Central memory CD8-positive, alpha-beta T cell (primary cell): ENCODE measurements at regions not wholly inside any gene's neighbourhood (a gene's known extent, or its start where the extent isn't known, plus 50 kb on each side); places are given as distances from the start of the nearest gene placed in this dataset.

ENCODE experiments used
- ATAC-seq: fragments of 150-1000 bp; cut with Tn5 transposase; replicated peaks from 2 replicates; pipeline ENCODE4 v1.10.0; 2022; ENCODE audit warnings: mild to moderate bottlenecking, moderate FRiP score, moderate number of reproducible peaks; ENCODE audit not compliant: poor library complexity, severe bottlenecking; ENCODE audit errors: extremely low read depth
- DNase-seq, 2 donors: peaks; one replicate each; pipeline ENCODE4 v3.0.0; 2021; ENCODE audit warnings: low spot score in 2 of 2
- H3K27ac Mint-ChIP-seq: one replicate; pipeline ENCODE4 v1.8.0; 2022; ENCODE audit warnings: low read depth, mild to moderate bottlenecking, moderate library complexity, mixed read lengths
- H3K27me3 Mint-ChIP-seq: one replicate; pipeline ENCODE4 v1.8.0; 2022; ENCODE audit warnings: mixed read lengths
- H3K36me3 Mint-ChIP-seq: one replicate; pipeline ENCODE4 v1.8.0; 2022; ENCODE audit warnings: mild to moderate bottlenecking, moderate library complexity, mixed read lengths; ENCODE audit not compliant: insufficient read depth
- H3K4me1 Mint-ChIP-seq: one replicate; pipeline ENCODE4 v1.8.0; 2022; ENCODE audit warnings: mixed read lengths
- H3K4me3 Mint-ChIP-seq: one replicate; pipeline ENCODE4 v1.8.0; 2022; ENCODE audit warnings: mild to moderate bottlenecking, moderate library complexity, mixed read lengths
- H3K9me3 Mint-ChIP-seq: one replicate; pipeline ENCODE4 v1.8.0; 2022; ENCODE audit warnings: mixed read lengths

- Mint-ChIP-seq H3K9me3 (peaks cover 23% of the 10 kb centered on the region), H3K36me3 (no peaks in the 10 kb centered on the region), H3K4me3 (no peak overlapping the region), H3K27ac (no peak overlapping the region), H3K27me3 (no peaks in the 10 kb centered on the region), H3K4me1 (no peaks in the 10 kb centered on the region)
- no peak for DNase-seq
- no peak for ATAC-seq
Measured at GRCh38 chr14:87349921-87350320, 643.1 kb downstream of the GALC start.

DNA sequence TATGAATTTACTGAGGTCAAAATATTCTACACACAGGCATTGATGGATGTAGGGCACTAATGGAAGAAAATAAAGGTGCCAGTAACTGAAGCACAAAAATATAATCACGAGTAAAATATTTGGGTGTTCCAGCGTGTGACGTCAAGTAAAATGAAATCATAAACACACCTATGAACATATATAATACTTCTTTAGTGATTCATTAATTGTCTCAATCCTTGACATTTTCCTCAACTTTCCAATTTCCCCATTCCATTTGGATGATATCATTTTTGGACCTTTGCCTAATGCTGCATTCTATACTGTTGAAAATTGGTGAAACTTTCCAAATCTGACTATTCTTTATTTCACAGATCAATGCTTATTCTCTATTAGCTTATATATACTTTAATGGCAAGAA lies 649.3 kb downstream of the GALC start:
- DNase-seq (no peak), ATAC-seq (no peak)
- Mint-ChIP-seq H3K27me3 (no peaks in the 10 kb centered on the region), H3K4me1 (no peaks in the 10 kb centered on the region), H3K9me3 (peaks cover 17% of the 10 kb centered on the region), H3K27ac (no peak overlapping the region), H3K36me3 (no peaks in the 10 kb centered on the region), H3K4me3 (no peak overlapping the region)

DNA sequence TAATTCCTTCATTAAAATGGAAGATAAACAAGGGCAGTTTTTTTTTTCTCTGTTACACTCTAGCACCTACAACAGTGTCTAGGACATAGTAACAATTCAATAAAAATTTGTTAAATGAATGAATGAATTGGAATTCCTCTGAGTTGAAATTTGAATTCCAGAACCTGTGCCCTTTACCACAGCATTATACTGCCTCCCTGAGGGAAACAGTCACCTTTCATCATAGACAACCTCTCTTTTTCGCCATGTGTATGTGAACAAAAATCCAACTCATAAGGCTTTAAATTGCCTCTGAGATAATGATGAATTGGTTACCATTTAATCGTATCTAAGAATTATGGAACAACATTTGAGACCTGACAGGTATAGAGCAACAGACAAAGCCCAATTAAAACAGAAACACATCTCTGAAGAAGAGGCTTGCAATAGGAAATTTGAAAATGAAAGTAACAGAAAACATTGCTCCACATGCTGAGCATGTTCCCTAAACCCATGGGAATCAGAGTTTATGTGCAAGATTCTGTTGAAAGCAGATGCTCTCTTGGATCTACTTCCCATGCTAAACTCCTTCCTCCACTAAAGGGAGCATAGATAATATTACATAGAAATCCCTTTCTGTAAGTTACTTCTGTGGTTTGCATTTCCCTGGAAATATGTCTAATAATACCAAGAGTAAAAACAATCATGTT lies 657.8 kb downstream of the GALC start:
- no peak for ATAC-seq
- no peak for DNase-seq
- H3K36me3 Mint-ChIP-seq = no peaks in the 10 kb centered on the region
- no peak overlapping the region for H3K27ac Mint-ChIP-seq
- H3K9me3 Mint-ChIP-seq = peaks cover 20% of the 10 kb centered on the region
- no peak overlapping the region for H3K4me3 Mint-ChIP-seq
- H3K4me1 Mint-ChIP-seq = no peaks in the 10 kb centered on the region
- H3K27me3 Mint-ChIP-seq = no peaks in the 10 kb centered on the region

DNA sequence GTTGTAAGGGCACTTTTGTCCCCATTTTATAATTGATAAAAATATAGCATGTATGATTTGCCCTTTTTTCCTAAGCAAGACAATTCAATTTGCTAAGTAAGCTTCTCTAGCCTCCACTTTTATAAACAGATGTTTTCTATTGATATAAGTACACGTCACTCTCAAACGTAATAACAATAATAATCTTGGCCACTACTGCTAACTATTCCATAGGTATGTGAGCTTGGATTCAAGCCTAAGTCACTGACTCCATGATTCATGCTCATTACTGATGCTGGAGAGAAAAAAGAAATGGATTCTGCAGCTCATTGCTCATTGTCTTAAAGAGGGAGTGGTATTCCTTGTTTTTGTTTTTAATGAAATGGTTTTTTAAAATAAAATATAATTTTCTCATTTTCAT lies 661.0 kb downstream of the GALC start:
- Mint-ChIP-seq H3K4me3 (no peak overlapping the region), H3K9me3 (peaks cover 20% of the 10 kb centered on the region), H3K27me3 (no peaks in the 10 kb centered on the region), H3K4me1 (no peaks in the 10 kb centered on the region), H3K27ac (no peak overlapping the region), H3K36me3 (no peaks in the 10 kb centered on the region)
- DNase-seq (no peak), ATAC-seq (no peak)

GRCh38 chr14:87325741-87326140 lies 667.2 kb downstream of the GALC start:
- DNase-seq (no peak), ATAC-seq (no peak)
- no peaks in the 10 kb centered on the region for H3K4me1 Mint-ChIP-seq
- H3K27ac Mint-ChIP-seq = no peak overlapping the region
- H3K27me3 Mint-ChIP-seq = no peaks in the 10 kb centered on the region
- no peak overlapping the region for H3K4me3 Mint-ChIP-seq
- peaks cover 9% of the 10 kb centered on the region for H3K9me3 Mint-ChIP-seq
- no peaks in the 10 kb centered on the region for H3K36me3 Mint-ChIP-seq

DNA sequence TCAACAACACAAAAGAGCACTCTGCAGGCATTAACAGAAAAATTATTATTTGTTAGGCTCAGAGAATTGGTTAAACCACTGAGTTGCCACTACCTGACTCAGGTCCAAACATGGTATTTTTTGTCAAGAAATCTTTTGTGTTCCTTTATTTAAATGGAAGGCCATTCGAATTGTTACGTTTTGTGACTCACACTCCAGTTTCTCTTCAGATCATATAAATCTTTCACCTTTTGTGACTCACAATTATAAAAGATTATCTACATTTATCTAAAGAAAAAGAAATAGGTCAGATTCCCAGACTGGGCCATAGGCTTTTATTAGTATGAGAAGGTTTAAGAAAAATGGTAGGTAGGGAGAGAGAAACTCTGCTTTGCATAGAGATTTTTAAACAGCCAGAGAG lies 669.8 kb downstream of the GALC start:
- H3K36me3 Mint-ChIP-seq = no peaks in the 10 kb centered on the region
- no peak for DNase-seq
- H3K9me3 Mint-ChIP-seq = peaks cover 9% of the 10 kb centered on the region
- no peak overlapping the region for H3K27ac Mint-ChIP-seq
- no peaks in the 10 kb centered on the region for H3K27me3 Mint-ChIP-seq
- no peak for ATAC-seq
- H3K4me1 Mint-ChIP-seq = no peaks in the 10 kb centered on the region
- no peak overlapping the region for H3K4me3 Mint-ChIP-seq

DNA sequence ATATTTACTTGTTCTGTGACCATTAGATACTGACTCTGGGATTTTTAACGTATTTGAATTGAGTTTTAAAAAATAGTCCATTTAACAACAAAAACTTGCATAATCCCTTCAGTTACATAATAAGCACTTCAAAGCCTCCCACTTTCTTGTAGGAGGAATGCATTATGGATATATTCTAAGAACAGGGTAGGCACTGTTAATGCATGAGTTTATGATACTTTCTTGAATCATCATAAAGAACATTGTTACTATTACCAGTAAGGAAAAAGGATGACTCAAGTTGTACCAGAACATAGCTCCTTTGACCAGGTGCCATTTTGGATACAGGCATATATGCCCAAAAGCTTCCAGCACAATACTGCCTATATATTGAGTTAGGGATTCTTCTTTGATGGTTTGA lies 671.4 kb downstream of the GALC start:
- peaks cover 15% of the 10 kb centered on the region for H3K9me3 Mint-ChIP-seq
- no peaks in the 10 kb centered on the region for H3K4me1 Mint-ChIP-seq
- ATAC-seq = no peak
- no peak for DNase-seq
- no peaks in the 10 kb centered on the region for H3K36me3 Mint-ChIP-seq
- H3K4me3 Mint-ChIP-seq = no peak overlapping the region
- no peak overlapping the region for H3K27ac Mint-ChIP-seq
- no peaks in the 10 kb centered on the region for H3K27me3 Mint-ChIP-seq

DNA sequence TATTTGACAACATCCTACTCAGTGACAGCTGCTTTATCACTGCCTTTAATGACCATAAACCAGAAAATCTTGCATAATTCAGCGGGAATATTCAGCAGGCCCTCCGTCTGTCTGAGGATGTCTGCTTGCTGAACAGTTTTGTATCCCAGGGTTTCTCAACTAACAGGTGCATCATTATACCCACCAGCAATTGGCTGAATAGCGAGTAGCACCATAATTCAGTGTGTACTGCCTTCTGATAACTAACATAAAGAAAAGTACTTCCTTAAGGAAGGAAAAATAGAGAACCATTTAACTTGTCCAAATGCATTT lies 680.1 kb downstream of the GALC start:
- Mint-ChIP-seq H3K27me3 (no peaks in the 10 kb centered on the region), H3K36me3 (peaks cover 2% of the 10 kb centered on the region), H3K4me1 (no peaks in the 10 kb centered on the region), H3K9me3 (peaks cover 28% of the 10 kb centered on the region), H3K27ac (no peak overlapping the region), H3K4me3 (no peak overlapping the region)
- DNase-seq = no peak
- no peak for ATAC-seq

DNA sequence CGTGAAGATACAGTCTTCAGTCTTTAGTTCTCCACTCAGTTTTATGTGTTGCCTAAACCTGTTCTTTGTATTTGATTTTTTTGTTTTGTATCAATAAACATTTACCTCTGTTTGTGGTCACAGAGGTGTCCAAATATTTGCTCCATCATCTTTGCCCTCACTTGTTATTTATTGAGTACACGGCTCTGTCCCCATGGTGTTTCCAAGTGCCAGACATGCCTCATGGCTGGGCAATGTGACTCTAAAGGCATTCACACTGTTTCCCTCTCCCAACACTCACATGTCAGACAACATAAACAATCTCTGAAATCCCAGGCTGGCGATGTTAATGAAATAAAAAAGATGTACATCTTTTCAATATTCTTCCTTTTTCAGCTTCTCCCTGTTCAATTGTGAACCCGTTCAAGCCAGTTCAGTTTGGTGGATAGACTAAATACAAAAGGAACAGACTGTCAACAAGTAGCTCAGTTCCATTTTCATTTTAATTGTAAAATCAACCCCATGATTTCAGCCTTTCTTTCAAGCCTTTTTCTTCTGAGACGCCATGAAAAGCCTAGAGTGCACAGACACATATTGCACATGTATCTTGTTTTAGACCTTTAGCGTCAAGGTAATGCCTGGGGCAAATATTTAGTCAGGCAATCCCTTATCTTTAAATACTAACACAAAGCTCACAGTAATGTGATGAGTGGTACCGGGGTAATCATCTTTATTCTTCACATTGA lies 680.7 kb downstream of the GALC start:
- Mint-ChIP-seq H3K4me3 (no peak overlapping the region), H3K4me1 (no peaks in the 10 kb centered on the region), H3K27me3 (no peaks in the 10 kb centered on the region), H3K9me3 (peaks cover 25% of the 10 kb centered on the region), H3K27ac (no peak overlapping the region), H3K36me3 (peaks cover 2% of the 10 kb centered on the region)
- DNase-seq (no peak), ATAC-seq (no peak)

GRCh38 chr14:87309557-87309956 lies 683.4 kb downstream of the GALC start:
- peaks cover 26% of the 10 kb centered on the region for H3K9me3 Mint-ChIP-seq
- H3K36me3 Mint-ChIP-seq = peaks cover 2% of the 10 kb centered on the region
- H3K4me3 Mint-ChIP-seq = no peak overlapping the region
- no peaks in the 10 kb centered on the region for H3K4me1 Mint-ChIP-seq
- ATAC-seq = no peak
- H3K27ac Mint-ChIP-seq = no peak overlapping the region
- DNase-seq = no peak
- no peaks in the 10 kb centered on the region for H3K27me3 Mint-ChIP-seq

DNA sequence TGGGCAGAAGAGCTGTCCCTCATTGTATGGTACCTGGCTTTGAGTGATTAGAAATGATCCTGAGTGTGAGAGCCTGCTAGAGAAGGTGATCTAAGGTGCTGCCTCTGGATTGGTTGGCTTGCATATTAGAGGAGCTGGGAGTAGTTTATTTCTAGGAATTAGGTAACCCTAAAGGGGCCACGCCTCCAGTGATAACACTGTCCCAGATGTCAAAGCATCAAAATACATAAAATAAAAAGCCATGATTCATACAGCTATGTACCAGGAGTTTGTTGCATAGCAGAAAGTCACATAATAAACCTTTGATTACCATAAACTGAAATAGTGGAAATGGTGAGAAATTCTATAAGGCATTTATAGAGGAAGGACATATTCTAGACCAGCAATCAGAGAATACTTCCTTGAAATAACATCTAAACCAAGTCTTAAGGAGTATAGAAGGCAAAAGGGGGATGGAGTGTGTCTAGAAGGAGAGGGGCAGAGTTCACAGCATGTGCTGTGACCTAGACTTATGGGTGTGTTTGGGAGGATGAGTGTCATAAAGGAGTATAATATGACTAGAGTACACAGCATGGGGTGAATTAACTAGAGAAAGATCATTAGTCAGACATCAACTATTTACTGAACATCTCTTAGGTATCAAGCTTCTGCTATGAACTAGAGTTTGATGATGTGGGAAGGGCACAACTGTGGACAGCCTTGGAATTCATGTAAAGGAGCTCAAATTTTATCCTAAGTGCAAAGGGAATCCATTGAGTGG lies 686.4 kb downstream of the GALC start:
- peaks cover 22% of the 10 kb centered on the region for H3K9me3 Mint-ChIP-seq
- ATAC-seq (no peak), DNase-seq (no peak)
- no peak overlapping the region for H3K27ac Mint-ChIP-seq
- peaks cover 2% of the 10 kb centered on the region for H3K36me3 Mint-ChIP-seq
- no peaks in the 10 kb centered on the region for H3K4me1 Mint-ChIP-seq
- no peak overlapping the region for H3K4me3 Mint-ChIP-seq
- no peaks in the 10 kb centered on the region for H3K27me3 Mint-ChIP-seq

DNA sequence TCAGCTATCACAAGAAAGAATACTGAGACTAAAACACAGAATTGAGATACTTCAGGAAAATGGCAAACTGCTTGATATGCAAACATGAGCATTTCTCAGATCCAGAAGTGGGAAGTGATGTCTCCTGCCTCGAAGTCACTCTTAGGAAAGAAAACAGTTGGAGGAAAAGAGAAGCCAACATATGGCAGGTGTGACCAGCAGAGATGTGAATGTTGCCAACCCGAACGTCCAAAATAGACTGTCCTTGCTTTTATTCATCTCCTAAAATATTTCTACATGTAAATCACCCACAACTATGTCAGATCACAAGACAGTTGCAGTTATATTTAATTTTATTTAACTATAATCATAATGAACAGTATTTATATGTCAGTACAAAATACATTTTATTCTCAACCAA lies 687.6 kb downstream of the GALC start:
- Mint-ChIP-seq H3K27me3 (no peaks in the 10 kb centered on the region), H3K27ac (no peak overlapping the region), H3K36me3 (peaks cover 2% of the 10 kb centered on the region), H3K4me1 (no peaks in the 10 kb centered on the region), H3K9me3 (peaks cover 29% of the 10 kb centered on the region), H3K4me3 (no peak overlapping the region)
- ATAC-seq (no peak), DNase-seq (no peak)

DNA sequence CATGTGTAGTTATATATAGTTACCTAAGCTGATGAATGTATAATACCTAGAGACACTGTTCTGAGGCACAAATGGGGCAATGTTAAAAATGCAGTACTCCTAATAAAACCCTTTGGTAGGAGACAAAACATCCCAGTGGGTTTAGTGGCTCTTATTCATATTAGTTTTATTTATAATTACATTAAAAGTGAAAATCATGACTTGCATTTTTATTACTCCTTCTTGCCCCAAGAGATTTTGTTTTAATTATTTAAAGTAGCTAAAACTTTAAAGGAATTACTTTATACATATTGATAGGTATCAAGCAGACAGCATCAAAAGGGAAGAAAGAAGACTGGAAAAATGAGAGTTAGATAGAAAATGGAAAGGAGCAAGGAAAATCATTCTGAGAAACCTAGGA lies 688.6 kb downstream of the GALC start:
- H3K27ac Mint-ChIP-seq = no peak overlapping the region
- H3K4me3 Mint-ChIP-seq = no peak overlapping the region
- no peaks in the 10 kb centered on the region for H3K27me3 Mint-ChIP-seq
- H3K9me3 Mint-ChIP-seq = peaks cover 27% of the 10 kb centered on the region
- no peaks in the 10 kb centered on the region for H3K4me1 Mint-ChIP-seq
- ATAC-seq = no peak
- no peak for DNase-seq
- no peaks in the 10 kb centered on the region for H3K36me3 Mint-ChIP-seq
